OCI-LY7 (cell line): ENCODE measurements at regions not wholly inside any gene's neighbourhood (a gene's known extent, or its start where the extent isn't known, plus 50 kb on each side); places are given as distances from the start of the nearest gene placed in this dataset.

Experiments
- EZH2phosphoT487 ChIP-seq: fragments of 200-600 bp; sonication (generic); IDR thresholded peaks from 2 replicates; pipeline ENCODE4 v1.6.1; 2018; ENCODE audit warnings: low read depth, borderline replicate concordance, mild to moderate bottlenecking, mixed run types, antibody characterized with exemption, low read length, moderate library complexity, mixed read lengths
- TF ChIP-seq, protein P1 (sequence below): fragments of 200-600 bp; sonication (generic); conservative IDR thresholded peaks from 2 replicates; pipeline ENCODE4 v1.5.1; 2014; ENCODE audit warnings: mild to moderate bottlenecking, antibody characterized with exemption, low read length, moderate library complexity, mixed read lengths

DNA sequence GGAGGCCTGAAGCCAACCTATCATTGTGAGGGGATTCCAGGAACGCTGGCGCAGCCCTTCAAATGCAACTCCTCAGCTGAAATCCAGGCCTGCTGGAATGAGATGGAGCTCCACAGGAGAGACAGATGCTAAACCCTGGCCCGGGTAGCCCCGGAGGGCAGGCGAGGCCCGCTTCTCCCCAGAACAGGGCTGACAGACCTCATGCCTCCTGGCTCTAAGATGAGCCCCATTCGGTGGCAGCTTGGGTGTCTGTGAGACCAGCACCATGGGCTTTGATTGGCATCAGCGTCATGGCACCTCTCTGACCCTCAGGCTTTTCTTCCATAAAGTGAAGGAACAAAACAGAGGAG, 382.2 kb downstream of the BCL11B start:
- TF ChIP-seq, protein P1, sequence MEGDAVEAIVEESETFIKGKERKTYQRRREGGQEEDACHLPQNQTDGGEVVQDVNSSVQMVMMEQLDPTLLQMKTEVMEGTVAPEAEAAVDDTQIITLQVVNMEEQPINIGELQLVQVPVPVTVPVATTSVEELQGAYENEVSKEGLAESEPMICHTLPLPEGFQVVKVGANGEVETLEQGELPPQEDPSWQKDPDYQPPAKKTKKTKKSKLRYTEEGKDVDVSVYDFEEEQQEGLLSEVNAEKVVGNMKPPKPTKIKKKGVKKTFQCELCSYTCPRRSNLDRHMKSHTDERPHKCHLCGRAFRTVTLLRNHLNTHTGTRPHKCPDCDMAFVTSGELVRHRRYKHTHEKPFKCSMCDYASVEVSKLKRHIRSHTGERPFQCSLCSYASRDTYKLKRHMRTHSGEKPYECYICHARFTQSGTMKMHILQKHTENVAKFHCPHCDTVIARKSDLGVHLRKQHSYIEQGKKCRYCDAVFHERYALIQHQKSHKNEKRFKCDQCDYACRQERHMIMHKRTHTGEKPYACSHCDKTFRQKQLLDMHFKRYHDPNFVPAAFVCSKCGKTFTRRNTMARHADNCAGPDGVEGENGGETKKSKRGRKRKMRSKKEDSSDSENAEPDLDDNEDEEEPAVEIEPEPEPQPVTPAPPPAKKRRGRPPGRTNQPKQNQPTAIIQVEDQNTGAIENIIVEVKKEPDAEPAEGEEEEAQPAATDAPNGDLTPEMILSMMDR = no peak
- no peak for TF ChIP-seq EZH2phosphoT487
